WTC11 (cell line): ENCODE measurements at regions not wholly inside any gene's neighbourhood (a gene's known extent, or its start where the extent isn't known, plus 50 kb on each side); places are given as distances from the start of the nearest gene placed in this dataset.

Source experiments
- CREB1 ChIP-seq: sonication (generic); formaldehyde crosslinking; IDR thresholded peaks from 2 replicates; pipeline ENCODE4 v1.8.0; 2023; ENCODE audit warnings: mild to moderate bottlenecking, missing genetic modification reagents
- ZNF232 ChIP-seq: sonication (generic); formaldehyde crosslinking; IDR thresholded peaks from 2 replicates; pipeline ENCODE4 v1.8.0; 2022; ENCODE audit warnings: mild to moderate bottlenecking, missing genetic modification reagents
- ZNF263 ChIP-seq: sonication (generic); formaldehyde crosslinking; IDR thresholded peaks from 2 replicates; pipeline ENCODE4 v1.8.1; 2022; ENCODE audit warnings: low read depth, mild to moderate bottlenecking, moderate library complexity, missing genetic modification reagents
- TF ChIP-seq, protein P1 (sequence below): fragments of 200-600 bp; IDR thresholded peaks from 2 replicates; pipeline ENCODE4 v1.8.0; 2022; ENCODE audit warnings: antibody characterized with exemption
- TF ChIP-seq, protein P2 (sequence below): sonication (generic); formaldehyde crosslinking; IDR thresholded peaks from 2 replicates; pipeline ENCODE4 v1.8.0; 2022; ENCODE audit warnings: mild to moderate bottlenecking, missing genetic modification reagents
- TF ChIP-seq, protein P3 (sequence below): sonication (generic); formaldehyde crosslinking; IDR thresholded peaks from 2 replicates; pipeline ENCODE4 v1.8.1; 2023; ENCODE audit warnings: mild to moderate bottlenecking, missing genetic modification reagents, moderate library complexity

DNA sequence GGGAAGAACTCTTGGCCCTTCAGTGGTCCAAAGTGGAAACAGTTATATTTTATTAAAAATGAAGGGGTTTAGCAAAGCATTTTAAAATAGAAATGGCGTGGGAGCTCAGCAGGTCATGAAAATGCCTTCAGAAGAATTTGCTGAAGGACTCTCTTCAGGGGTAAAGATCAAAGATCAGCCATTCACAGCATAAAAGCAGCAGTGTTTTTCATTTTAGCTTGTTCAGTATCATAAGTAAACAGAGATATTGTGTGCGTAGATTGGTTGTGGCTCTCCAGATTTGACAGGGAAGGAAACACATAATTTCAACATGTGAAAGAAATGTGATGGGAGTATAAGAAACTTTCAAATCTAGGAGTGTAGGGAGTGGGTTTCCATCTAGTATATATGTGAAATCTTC lies 519.2 kb upstream of the MAP3K7 start:
- TF ChIP-seq CREB1 (CRISPR knock-in tag) (no peak), ZNF263 (CRISPR knock-in tag) (no peak), ZNF232 (no peak)
- TF ChIP-seq, protein P1, sequence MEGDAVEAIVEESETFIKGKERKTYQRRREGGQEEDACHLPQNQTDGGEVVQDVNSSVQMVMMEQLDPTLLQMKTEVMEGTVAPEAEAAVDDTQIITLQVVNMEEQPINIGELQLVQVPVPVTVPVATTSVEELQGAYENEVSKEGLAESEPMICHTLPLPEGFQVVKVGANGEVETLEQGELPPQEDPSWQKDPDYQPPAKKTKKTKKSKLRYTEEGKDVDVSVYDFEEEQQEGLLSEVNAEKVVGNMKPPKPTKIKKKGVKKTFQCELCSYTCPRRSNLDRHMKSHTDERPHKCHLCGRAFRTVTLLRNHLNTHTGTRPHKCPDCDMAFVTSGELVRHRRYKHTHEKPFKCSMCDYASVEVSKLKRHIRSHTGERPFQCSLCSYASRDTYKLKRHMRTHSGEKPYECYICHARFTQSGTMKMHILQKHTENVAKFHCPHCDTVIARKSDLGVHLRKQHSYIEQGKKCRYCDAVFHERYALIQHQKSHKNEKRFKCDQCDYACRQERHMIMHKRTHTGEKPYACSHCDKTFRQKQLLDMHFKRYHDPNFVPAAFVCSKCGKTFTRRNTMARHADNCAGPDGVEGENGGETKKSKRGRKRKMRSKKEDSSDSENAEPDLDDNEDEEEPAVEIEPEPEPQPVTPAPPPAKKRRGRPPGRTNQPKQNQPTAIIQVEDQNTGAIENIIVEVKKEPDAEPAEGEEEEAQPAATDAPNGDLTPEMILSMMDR = no peak
- TF ChIP-seq, protein P2, sequence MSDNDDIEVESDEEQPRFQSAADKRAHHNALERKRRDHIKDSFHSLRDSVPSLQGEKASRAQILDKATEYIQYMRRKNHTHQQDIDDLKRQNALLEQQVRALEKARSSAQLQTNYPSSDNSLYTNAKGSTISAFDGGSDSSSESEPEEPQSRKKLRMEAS (CRISPR knock-in tag) = no peak
- TF ChIP-seq, protein P3, sequence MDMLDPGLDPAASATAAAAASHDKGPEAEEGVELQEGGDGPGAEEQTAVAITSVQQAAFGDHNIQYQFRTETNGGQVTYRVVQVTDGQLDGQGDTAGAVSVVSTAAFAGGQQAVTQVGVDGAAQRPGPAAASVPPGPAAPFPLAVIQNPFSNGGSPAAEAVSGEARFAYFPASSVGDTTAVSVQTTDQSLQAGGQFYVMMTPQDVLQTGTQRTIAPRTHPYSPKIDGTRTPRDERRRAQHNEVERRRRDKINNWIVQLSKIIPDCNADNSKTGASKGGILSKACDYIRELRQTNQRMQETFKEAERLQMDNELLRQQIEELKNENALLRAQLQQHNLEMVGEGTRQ (CRISPR knock-in tag) = no peak
